Amygdala (tissue), 56 donors: ENCODE measurements at regions not wholly inside any gene's neighbourhood (a gene's known extent, or its start where the extent isn't known, plus 50 kb on each side); places are given as distances from the start of the nearest gene placed in this dataset.
"Not testable (repeated sequence)": the region's sequence is repeated elsewhere in the genome, so short reads cannot be mapped to it uniquely, and the experiment has no call there.

Source experiments
- DNase-seq, 56 donors: peaks; one replicate each; lab custom pipeline; 2025; lab: John Stamatoyannopoulos, UW

- no peak for DNase-seq
These were observed 491.1 kb upstream of the ADARB2 start for GRCh38 chr10:2228320-2228901.

- DNase-seq: no peak
These were observed 488.3 kb upstream of the ADARB2 start for GRCh38 chr10:2225609-2226008.

GRCh38 chr10:2223548-2224320, 486.4 kb upstream of the ADARB2 start:
- DNase-seq: no peak

- DNase-seq: no peak
These were observed 485.3 kb upstream of the ADARB2 start for GRCh38 chr10:2222631-2223030.

- no peak for DNase-seq
These were observed 477.5 kb upstream of the ADARB2 start for GRCh38 chr10:2214805-2215204.

GRCh38 chr10:2214092-2214491, 476.8 kb upstream of the ADARB2 start:
- no peak for DNase-seq

GRCh38 chr10:2212244-2212834, 475.0 kb upstream of the ADARB2 start:
- DNase-seq: no peak

GRCh38 chr10:2210088-2210487, 472.8 kb upstream of the ADARB2 start:
- DNase-seq: no peak

GRCh38 chr10:2208106-2208505, 470.8 kb upstream of the ADARB2 start:
- no peak for DNase-seq

- DNase-seq: no peak
These were observed 470.1 kb upstream of the ADARB2 start for GRCh38 chr10:2207246-2207922.

- DNase-seq: no peak
These were observed 468.1 kb upstream of the ADARB2 start for GRCh38 chr10:2205406-2205805.

- DNase-seq: no peak
These were observed 465.1 kb upstream of the ADARB2 start for GRCh38 chr10:2202401-2202800.

- no peak for DNase-seq
These were observed 464.3 kb upstream of the ADARB2 start for GRCh38 chr10:2201534-2202099.

GRCh38 chr10:2197663-2198062, 460.3 kb upstream of the ADARB2 start:
- DNase-seq: no peak

- no peak for DNase-seq
These were observed 458.9 kb upstream of the ADARB2 start for GRCh38 chr10:2196272-2196671.

GRCh38 chr10:2189356-2189755, 452.0 kb upstream of the ADARB2 start:
- not testable (repeated sequence) for DNase-seq

GRCh38 chr10:2188371-2188770, 451.0 kb upstream of the ADARB2 start:
- DNase-seq: no peak

- no peak for DNase-seq
These were observed 436.0 kb upstream of the ADARB2 start for GRCh38 chr10:2173327-2173726.

- no peak for DNase-seq
These were observed 428.6 kb upstream of the ADARB2 start for GRCh38 chr10:2165771-2166460.

- DNase-seq: no peak
These were observed 413.0 kb upstream of the ADARB2 start for GRCh38 chr10:2150288-2150687.
